AG09319 (cell line): ENCODE measurements at regions not wholly inside any gene's neighbourhood (a gene's known extent, or its start where the extent isn't known, plus 50 kb on each side); places are given as distances from the start of the nearest gene placed in this dataset.
A peak's percentile ranks its signal among the peaks of the same experiment; 100 is the strongest.

Experiments
- DNase-seq: peaks from one replicate; pipeline ENCODE4 v3.0.0-alpha.2; 2010; ENCODE audit warnings: low read depth; ENCODE audit errors: extremely low read depth
- CTCF ChIP-seq: IDR thresholded peaks from 2 replicates; pipeline ENCODE4 v1.5.1; 2011; ENCODE audit warnings: low read depth, mild to moderate bottlenecking, inconsistent platforms, low read length, moderate library complexity

GRCh38 chr18:57901825-57902589 lies 98.9 kb upstream of the ATP8B1 start:
- DNase-seq, result no peak
- TF ChIP-seq CTCF, result no peak

- no peak for TF ChIP-seq CTCF
- no peak for DNase-seq
Measured at GRCh38 chr18:57900906-57901435, 97.9 kb upstream of the ATP8B1 start.

GRCh38 chr18:57898506-57899124 lies 95.5 kb upstream of the ATP8B1 start:
- no peak for TF ChIP-seq CTCF
- DNase-seq, result peak; percentile 77

- TF ChIP-seq CTCF, result no peak
- DNase-seq, result no peak
Measured at GRCh38 chr18:57895182-57895581, 92.1 kb upstream of the ATP8B1 start.

- TF ChIP-seq CTCF, result no peak
- DNase-seq, result no peak
Measured at GRCh38 chr18:57891707-57892391, 88.7 kb upstream of the ATP8B1 start.

- DNase-seq, result no peak
- TF ChIP-seq CTCF, result no peak
Measured at GRCh38 chr18:57890266-57890665, 87.2 kb upstream of the ATP8B1 start.

GRCh38 chr18:57889841-57890240 lies 86.7 kb upstream of the ATP8B1 start:
- no peak for TF ChIP-seq CTCF
- no peak for DNase-seq
